GM12875 (cell line): ENCODE measurements at regions not wholly inside any gene's neighbourhood (a gene's known extent, or its start where the extent isn't known, plus 50 kb on each side); places are given as distances from the start of the nearest gene placed in this dataset.

ENCODE experiments used
- H3K4me3 ChIP-seq: one replicate; pipeline ENCODE4 v1.5.1; 2011; ENCODE audit warnings: low read depth, low read length, control low read depth
- TF ChIP-seq, protein P1 (sequence below): IDR thresholded peaks from 2 replicates; pipeline ENCODE4 v1.5.1; 2011; ENCODE audit warnings: low read depth, mild to moderate bottlenecking, control low read depth, inconsistent platforms, low read length, moderate library complexity, borderline replicate concordance; ENCODE audit not compliant: insufficient read depth

DNA sequence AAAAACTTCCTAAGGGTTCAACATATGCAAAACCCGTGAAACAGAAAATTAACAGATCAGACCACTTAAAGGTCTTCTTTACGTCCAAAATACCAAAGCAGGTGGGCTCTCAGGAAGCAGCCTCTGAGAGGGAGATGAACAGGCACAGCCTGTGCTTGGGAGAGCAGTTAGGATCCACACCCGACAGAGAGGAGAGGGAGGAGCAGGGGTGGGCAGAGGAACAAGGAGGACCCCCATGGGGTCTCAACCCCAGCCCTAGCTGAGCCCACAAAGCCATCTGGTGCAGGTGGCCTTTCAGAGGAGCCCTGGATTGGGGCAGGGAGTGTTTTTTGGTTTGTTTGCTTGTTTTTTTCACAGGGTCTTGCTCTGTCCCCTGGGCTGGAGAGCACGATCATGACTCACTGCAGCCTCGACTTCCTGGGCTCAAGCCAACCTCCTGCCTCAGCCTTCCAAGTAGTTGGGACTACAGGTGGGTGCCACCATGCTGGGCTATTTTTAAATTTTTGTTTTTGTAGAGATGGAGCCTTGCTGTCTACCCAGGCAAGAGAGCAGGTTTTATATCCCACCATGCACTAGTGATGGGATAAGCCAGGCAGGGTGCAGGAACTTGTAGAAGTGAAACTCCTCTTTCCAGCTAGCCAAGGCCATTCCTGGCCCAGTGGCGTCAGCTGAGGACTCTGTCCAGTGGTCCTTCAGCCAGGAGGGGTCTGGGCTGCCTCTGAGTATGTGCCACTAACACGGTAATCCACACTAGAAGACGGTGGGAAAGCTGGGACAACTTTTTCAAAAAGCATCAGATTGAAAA is 154.1 kb upstream of the HDAC4 start:
- TF ChIP-seq, protein P1, sequence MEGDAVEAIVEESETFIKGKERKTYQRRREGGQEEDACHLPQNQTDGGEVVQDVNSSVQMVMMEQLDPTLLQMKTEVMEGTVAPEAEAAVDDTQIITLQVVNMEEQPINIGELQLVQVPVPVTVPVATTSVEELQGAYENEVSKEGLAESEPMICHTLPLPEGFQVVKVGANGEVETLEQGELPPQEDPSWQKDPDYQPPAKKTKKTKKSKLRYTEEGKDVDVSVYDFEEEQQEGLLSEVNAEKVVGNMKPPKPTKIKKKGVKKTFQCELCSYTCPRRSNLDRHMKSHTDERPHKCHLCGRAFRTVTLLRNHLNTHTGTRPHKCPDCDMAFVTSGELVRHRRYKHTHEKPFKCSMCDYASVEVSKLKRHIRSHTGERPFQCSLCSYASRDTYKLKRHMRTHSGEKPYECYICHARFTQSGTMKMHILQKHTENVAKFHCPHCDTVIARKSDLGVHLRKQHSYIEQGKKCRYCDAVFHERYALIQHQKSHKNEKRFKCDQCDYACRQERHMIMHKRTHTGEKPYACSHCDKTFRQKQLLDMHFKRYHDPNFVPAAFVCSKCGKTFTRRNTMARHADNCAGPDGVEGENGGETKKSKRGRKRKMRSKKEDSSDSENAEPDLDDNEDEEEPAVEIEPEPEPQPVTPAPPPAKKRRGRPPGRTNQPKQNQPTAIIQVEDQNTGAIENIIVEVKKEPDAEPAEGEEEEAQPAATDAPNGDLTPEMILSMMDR: no peak
- no peak overlapping the region for H3K4me3 ChIP-seq

DNA sequence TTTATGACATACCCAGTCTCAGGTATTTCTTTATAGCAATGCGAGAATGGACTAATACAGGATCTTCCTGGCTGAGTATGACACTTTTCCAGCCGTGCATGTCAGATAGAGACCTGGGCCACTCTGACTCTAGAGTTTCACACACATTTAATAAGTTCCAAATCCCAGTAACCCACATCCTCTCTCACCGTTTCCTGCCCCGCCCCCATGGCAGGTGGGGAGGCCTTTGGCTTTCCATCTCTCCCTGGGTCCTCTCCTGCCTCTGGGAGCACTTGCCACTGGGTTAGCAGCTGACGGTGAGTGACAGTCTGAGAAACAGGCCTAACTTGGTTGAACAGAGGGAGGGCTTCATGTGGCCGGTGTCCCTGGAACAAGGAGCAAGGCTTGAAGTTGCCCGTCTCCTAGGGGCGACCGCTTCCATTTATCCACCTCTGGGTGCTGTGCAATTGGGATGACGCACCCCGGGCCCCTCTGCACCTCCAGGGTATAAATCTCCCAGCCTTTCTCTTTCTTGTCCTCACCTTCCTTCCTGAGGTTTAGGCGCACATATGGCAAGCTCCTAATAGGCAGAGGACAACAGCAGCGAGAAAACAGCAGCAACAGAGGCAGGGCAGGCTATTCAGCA is 152.7 kb upstream of the HDAC4 start:
- TF ChIP-seq, protein P1: no peak
- H3K4me3 ChIP-seq: no peak overlapping the region

DNA sequence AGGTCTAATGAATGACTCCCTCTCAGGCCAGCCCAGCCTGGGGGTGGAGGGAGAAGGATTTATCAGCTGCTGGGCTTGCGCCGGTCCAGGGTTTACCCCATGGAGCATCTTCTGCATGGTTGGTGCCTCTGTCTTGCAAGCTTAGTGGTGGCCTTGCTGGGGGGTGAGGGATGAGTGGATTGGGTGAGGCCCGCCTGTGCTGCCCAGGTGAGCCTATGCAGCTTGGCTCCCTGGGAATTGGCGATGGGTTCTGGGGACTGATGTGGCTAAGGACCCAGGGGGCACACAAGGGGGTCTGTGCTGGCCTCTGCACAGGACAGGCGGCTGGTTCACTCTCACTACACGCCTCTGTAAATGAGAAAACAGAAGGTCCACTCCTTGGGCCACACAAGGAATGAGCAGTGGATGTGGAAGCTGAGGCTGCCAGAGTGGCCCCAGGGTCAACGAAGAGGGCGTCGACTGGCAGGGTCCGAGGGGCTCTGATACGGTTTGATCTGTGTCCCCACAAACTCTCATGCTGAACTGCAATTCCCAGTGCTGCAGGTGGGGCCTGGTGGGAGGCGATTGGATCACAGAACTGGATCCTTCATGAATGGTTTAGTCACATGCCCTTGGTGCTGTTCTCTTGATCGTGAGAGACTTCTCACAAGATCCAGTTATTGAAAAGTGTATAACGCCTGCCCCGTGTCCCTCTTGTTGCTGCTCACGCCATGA is 151.6 kb upstream of the HDAC4 start:
- no peak overlapping the region for H3K4me3 ChIP-seq
- TF ChIP-seq, protein P1: no peak

DNA sequence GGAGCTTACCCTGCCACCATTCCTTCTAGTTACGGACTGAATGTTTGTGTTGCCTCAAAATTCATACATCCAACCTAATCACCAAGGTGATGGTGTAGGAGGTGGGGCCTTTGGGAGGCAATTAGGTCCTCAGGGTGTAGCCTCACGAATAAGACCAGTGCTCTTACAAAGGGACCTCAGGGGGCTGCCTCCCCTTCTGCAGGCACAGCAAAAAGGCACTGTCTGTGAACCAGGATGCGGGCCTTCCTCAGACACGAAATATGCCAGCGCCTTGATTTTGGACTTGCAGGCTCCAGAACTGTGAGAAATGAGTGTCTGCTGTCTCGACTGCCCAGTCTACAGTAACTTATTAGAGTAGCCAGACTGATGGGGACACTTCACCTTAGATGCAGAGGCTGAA is 150.4 kb upstream of the HDAC4 start:
- no peak overlapping the region for H3K4me3 ChIP-seq
- TF ChIP-seq, protein P1: no peak

DNA sequence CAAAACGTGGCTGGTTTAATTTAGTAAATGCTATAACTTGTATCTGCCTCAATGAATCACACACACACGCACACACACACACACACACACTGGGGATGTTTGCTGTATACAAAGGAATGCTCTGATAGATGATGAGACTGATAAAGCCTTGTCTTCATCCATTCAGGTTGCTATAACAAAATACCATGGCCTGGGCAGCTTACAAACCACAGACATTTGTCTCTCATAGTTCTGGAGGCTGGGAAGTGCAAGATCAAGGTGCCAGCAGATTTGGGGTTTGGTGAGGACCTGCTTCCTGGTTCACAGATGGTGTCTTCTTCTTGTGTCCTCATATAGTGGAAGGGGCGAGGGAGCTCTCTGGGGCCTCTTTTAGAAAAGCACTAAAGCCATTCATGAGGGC is 149.5 kb upstream of the HDAC4 start:
- TF ChIP-seq, protein P1: no peak

DNA sequence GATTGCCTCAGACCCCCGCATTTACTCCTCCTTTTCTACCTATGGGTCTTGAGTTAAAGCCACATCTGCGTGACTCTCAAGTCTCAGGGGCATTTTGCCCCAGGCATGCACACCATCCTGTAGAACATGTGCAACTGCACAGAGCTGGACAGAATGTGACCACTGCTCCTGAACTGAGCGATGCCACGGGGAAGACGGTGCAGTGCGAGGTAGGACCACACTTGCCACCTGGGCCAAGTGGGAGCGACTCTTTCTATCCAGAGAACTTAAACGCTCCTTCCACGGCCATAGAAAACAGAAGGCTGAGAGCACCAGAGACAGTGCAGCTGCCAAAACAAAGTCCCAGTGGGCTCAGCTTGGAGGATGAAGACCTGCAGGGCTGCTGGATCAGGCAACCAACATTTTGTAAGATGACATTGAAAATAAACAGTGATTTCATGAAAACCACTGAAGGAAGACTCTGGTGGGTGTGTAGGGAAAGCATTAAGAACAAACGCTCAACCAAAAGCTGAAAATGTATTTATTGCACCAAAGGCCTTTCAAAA is 149.0 kb upstream of the HDAC4 start:
- TF ChIP-seq, protein P1: no peak
- no peak overlapping the region for H3K4me3 ChIP-seq

More for the DNA sequence above, 149.5 kb upstream of the HDAC4 start:
- H3K4me3 ChIP-seq: no peak overlapping the region
